SH-SY5Y (cell line): ENCODE measurements at regions not wholly inside any gene's neighbourhood (a gene's known extent, or its start where the extent isn't known, plus 50 kb on each side); places are given as distances from the start of the nearest gene placed in this dataset.

Experiments
- GATA2 ChIP-seq: IDR thresholded peaks from 2 replicates; pipeline ENCODE4 v1.6.1; 2011; ENCODE audit warnings: mild to moderate bottlenecking, low read depth, low read length
- GATA3 ChIP-seq: IDR thresholded peaks from 2 replicates; pipeline ENCODE4 v1.6.1; 2011; ENCODE audit warnings: low read depth, mild to moderate bottlenecking, low read length, moderate library complexity

GRCh38 chr10:29064680-29065079, 224.2 kb upstream of the LYZL1 start:
- TF ChIP-seq GATA2 (no peak), GATA3 (no peak)
